SK-MEL-5 (cell line): ENCODE measurements at regions not wholly inside any gene's neighbourhood (a gene's known extent, or its start where the extent isn't known, plus 50 kb on each side); places are given as distances from the start of the nearest gene placed in this dataset.

Experiments used
- DNase-seq: peaks from one replicate; pipeline ENCODE4 v3.0.0-alpha.2; 2016; ENCODE audit warnings: low read depth, low spot score
- in situ Hi-C: cut with HindIII; loops from 2 replicates; pipeline ENCODE4 v1.10.0; 2016; ENCODE audit warnings: low sequenced_read_pairs, high pct_unique_total_duplicates, low pct_unique_long_range_greater_than_20kb

- in situ Hi-C loops: no loop called here
- no peak for DNase-seq
These were observed 407.8 kb downstream of the ZNF536 start for GRCh38 chr19:30780032-30780431.

- DNase-seq: no peak
- in situ Hi-C loops: no loop called here
These were observed 407.0 kb downstream of the ZNF536 start for GRCh38 chr19:30778961-30779715.

GRCh38 chr19:30778061-30778460 lies 405.9 kb downstream of the ZNF536 start:
- in situ Hi-C loops: no loop called here
- no peak for DNase-seq

GRCh38 chr19:30775956-30776355 lies 403.8 kb downstream of the ZNF536 start:
- in situ Hi-C loops: no loop called here
- no peak for DNase-seq

GRCh38 chr19:30774252-30774766 lies 402.1 kb downstream of the ZNF536 start:
- no peak for DNase-seq
- in situ Hi-C loops: no loop called here

- DNase-seq: no peak
- in situ Hi-C loops: no loop called here
These were observed 390.5 kb downstream of the ZNF536 start for GRCh38 chr19:30762651-30763050.

GRCh38 chr19:30760014-30760413 lies 387.8 kb downstream of the ZNF536 start:
- in situ Hi-C loops: no loop called here
- no peak for DNase-seq

- in situ Hi-C loops: no loop called here
- no peak for DNase-seq
These were observed 385.8 kb downstream of the ZNF536 start for GRCh38 chr19:30757837-30758617.

GRCh38 chr19:30757104-30757836 lies 385.1 kb downstream of the ZNF536 start:
- in situ Hi-C loops: no loop called here
- DNase-seq: no peak

GRCh38 chr19:30755581-30755980 lies 383.4 kb downstream of the ZNF536 start:
- no peak for DNase-seq
- in situ Hi-C loops: no loop called here

- in situ Hi-C loops: no loop called here
- no peak for DNase-seq
These were observed 382.0 kb downstream of the ZNF536 start for GRCh38 chr19:30754162-30754561.

GRCh38 chr19:30752876-30753275 lies 380.7 kb downstream of the ZNF536 start:
- no peak for DNase-seq
- in situ Hi-C loops: no loop called here

GRCh38 chr19:30752201-30752600 lies 380.0 kb downstream of the ZNF536 start:
- in situ Hi-C loops: no loop called here
- no peak for DNase-seq

- no peak for DNase-seq
- in situ Hi-C loops: no loop called here
These were observed 373.3 kb downstream of the ZNF536 start for GRCh38 chr19:30745476-30745985.

GRCh38 chr19:30744741-30745475 lies 372.7 kb downstream of the ZNF536 start:
- in situ Hi-C loops: no loop called here
- no peak for DNase-seq

- in situ Hi-C loops: no loop called here
- no peak for DNase-seq
These were observed 371.5 kb downstream of the ZNF536 start for GRCh38 chr19:30743702-30744101.

- in situ Hi-C loops: no loop called here
- DNase-seq: no peak
These were observed 370.8 kb downstream of the ZNF536 start for GRCh38 chr19:30743011-30743410.
